GM12892 (cell line): ENCODE measurements at regions not wholly inside any gene's neighbourhood (a gene's known extent, or its start where the extent isn't known, plus 50 kb on each side); places are given as distances from the start of the nearest gene placed in this dataset.

ENCODE experiments used
- DNase-seq: peaks from one replicate; pipeline ENCODE4 v3.0.0; 2011; ENCODE audit not compliant: insufficient read length
- FAIRE-seq: peaks from 2 replicates; lab custom pipeline; 2011; peaks lifted over from hg19 to GRCh38; lab: Jason Lieb, UNC
- POLR2A ChIP-seq: IDR thresholded peaks from 2 replicates; pipeline ENCODE4 v1.6.1; 2011; ENCODE audit warnings: low read depth, low read length, control low read depth
- POLR2AphosphoS5 ChIP-seq: IDR thresholded peaks from 2 replicates; pipeline ENCODE4 v1.6.1; 2011; ENCODE audit warnings: low read depth, low read length, control low read depth
- TAF1 ChIP-seq: IDR thresholded peaks from 2 replicates; pipeline ENCODE4 v1.6.1; 2011; ENCODE audit warnings: low read depth, mild to moderate bottlenecking, control low read depth, low read length, borderline replicate concordance

- TF ChIP-seq POLR2A (no peak), POLR2AphosphoS5 (no peak), TAF1 (no peak)
- FAIRE-seq = no peak
- DNase-seq = no peak
Observed at GRCh38 chr2:59462422-59463197, 1090.8 kb downstream of the BCL11A start.

GRCh38 chr2:59461127-59461526 lies 1092.3 kb downstream of the BCL11A start:
- FAIRE-seq (no peak), DNase-seq (no peak)
- TF ChIP-seq TAF1 = no peak
- TF ChIP-seq POLR2AphosphoS5 = no peak
- TF ChIP-seq POLR2A = no peak

- TF ChIP-seq POLR2AphosphoS5 (no peak), TAF1 (no peak), POLR2A (no peak)
- FAIRE-seq = no peak
- DNase-seq = no peak
Observed at GRCh38 chr2:59458800-59459199, 1094.7 kb downstream of the BCL11A start.

GRCh38 chr2:59456285-59456684 lies 1097.2 kb downstream of the BCL11A start:
- no peak for FAIRE-seq
- no peak for DNase-seq
- TF ChIP-seq TAF1 = no peak

- DNase-seq = no peak
- TF ChIP-seq POLR2A = no peak
- no peak for TF ChIP-seq TAF1
- no peak for TF ChIP-seq POLR2AphosphoS5
- no peak for FAIRE-seq
Observed at GRCh38 chr2:59449274-59449673, 1104.2 kb downstream of the BCL11A start.

GRCh38 chr2:59440491-59440890 lies 1113.0 kb downstream of the BCL11A start:
- FAIRE-seq (no peak), DNase-seq (no peak)
- no peak for TF ChIP-seq POLR2AphosphoS5
- no peak for TF ChIP-seq TAF1
- no peak for TF ChIP-seq POLR2A

- DNase-seq (no peak), FAIRE-seq (no peak)
- no peak for TF ChIP-seq POLR2A
- no peak for TF ChIP-seq POLR2AphosphoS5
- TF ChIP-seq TAF1 = no peak
Observed at GRCh38 chr2:59435635-59436034, 1117.8 kb downstream of the BCL11A start.

- no peak for TF ChIP-seq POLR2AphosphoS5
- no peak for TF ChIP-seq TAF1
- TF ChIP-seq POLR2A = no peak
- DNase-seq (no peak), FAIRE-seq (no peak)
Observed at GRCh38 chr2:59428940-59429339, 1124.5 kb downstream of the BCL11A start.

- no peak for FAIRE-seq
- TF ChIP-seq POLR2AphosphoS5 (no peak), POLR2A (no peak), TAF1 (no peak)
- no peak for DNase-seq
Observed at GRCh38 chr2:59427980-59428379, 1125.5 kb downstream of the BCL11A start.

- FAIRE-seq (no peak), DNase-seq (no peak)
- TF ChIP-seq POLR2A (no peak), POLR2AphosphoS5 (no peak), TAF1 (no peak)
Observed at GRCh38 chr2:59425247-59425646, 1128.2 kb downstream of the BCL11A start.

GRCh38 chr2:59413751-59414570 lies 1139.5 kb downstream of the BCL11A start:
- DNase-seq (no peak), FAIRE-seq (no peak)
- TF ChIP-seq POLR2A = no peak
- no peak for TF ChIP-seq POLR2AphosphoS5
- no peak for TF ChIP-seq TAF1
